Vagina (tissue), 2 donors: ENCODE measurements at regions not wholly inside any gene's neighbourhood (a gene's known extent, or its start where the extent isn't known, plus 50 kb on each side); places are given as distances from the start of the nearest gene placed in this dataset.

Source experiments
- POLR2A ChIP-seq, 2 donors: fragments of 450-650 bp; IDR thresholded peaks; one replicate each; pipeline ENCODE4 v1.6.1; 2017; ENCODE audit warnings: antibody characterized with exemption in 2 of 2, mild to moderate bottlenecking in 2 of 2, moderate library complexity in 2 of 2
- POLR2AphosphoS5 ChIP-seq, 2 donors: sonication (generic); formaldehyde crosslinking; IDR thresholded peaks; one replicate each; pipeline ENCODE4 v1.9.0; 2017; ENCODE audit warnings: antibody characterized with exemption in 2 of 2, mild to moderate bottlenecking in 2 of 2, low read depth in 1 of 2; ENCODE audit not compliant: insufficient read depth in 1 of 2
- TF ChIP-seq, protein P1 (sequence below), 3 experiments: fragments of 450-650 bp in 2 of 3; fragments of 200-600 bp in 1 of 3; sonication (generic) in 1 of 3; IDR thresholded peaks; one replicate each; pipeline ENCODE4 v1.5.1; 2017 to 2019; ENCODE audit warnings: antibody characterized with exemption in 3 of 3, mild to moderate bottlenecking in 2 of 3, moderate library complexity in 2 of 3

DNA sequence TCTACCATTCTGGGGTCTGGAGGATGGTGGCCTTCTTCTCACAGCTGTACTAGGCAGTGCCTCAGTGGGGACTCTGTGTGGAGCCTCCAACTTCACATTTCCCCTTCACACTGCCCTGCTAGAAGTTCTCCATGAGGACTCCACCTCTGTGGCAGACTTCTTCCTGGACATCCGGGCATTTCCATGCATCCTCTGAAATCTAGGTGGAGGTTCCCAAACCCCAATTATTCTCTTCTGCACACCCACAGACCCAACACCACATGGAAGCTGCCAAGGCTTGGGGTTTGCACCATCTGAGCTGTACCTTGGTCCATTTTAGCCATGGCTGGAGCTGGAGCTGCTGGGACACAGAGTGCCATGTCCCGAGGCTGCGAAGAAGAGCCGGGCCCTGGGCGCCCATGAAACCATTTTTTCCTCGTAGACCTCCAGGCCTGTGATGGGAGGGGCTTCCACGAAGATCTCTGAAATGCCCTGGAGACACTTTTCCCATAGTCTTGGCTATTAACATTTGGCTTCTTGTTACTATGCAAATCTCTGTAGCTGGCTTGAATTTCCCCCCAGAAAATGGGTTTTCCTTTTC lies 170.5 kb downstream of the FOXD2 start:
- TF ChIP-seq, protein P1, sequence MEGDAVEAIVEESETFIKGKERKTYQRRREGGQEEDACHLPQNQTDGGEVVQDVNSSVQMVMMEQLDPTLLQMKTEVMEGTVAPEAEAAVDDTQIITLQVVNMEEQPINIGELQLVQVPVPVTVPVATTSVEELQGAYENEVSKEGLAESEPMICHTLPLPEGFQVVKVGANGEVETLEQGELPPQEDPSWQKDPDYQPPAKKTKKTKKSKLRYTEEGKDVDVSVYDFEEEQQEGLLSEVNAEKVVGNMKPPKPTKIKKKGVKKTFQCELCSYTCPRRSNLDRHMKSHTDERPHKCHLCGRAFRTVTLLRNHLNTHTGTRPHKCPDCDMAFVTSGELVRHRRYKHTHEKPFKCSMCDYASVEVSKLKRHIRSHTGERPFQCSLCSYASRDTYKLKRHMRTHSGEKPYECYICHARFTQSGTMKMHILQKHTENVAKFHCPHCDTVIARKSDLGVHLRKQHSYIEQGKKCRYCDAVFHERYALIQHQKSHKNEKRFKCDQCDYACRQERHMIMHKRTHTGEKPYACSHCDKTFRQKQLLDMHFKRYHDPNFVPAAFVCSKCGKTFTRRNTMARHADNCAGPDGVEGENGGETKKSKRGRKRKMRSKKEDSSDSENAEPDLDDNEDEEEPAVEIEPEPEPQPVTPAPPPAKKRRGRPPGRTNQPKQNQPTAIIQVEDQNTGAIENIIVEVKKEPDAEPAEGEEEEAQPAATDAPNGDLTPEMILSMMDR (IDR thresholded peaks at IDR 0.05) = no peak
- TF ChIP-seq POLR2A (IDR thresholded peaks at IDR 0.05) = no peak
- no peak for TF ChIP-seq POLR2AphosphoS5 (IDR thresholded peaks at IDR 0.05; ENCODE audit: insufficient read depth in 1 of 2, low read depth in 1 of 2)
